SK-N-SH (cell line): ENCODE measurements at regions not wholly inside any gene's neighbourhood (a gene's known extent, or its start where the extent isn't known, plus 50 kb on each side); places are given as distances from the start of the nearest gene placed in this dataset.

Experiments used
- CTCF ChIA-PET: fragments of 300-600, 350-600 bp; formaldehyde crosslinking; extraction: SDS; loops from one replicate; lab custom pipeline; 2021; lab: Yijun Ruan, JAX
- POLR2A ChIA-PET: fragments of 350-600 bp; sonication (Branson Sonifier 250); formaldehyde crosslinking; extraction: SDS; loops from one replicate; lab custom pipeline; 2020; ENCODE audit warnings: antibody characterized with exemption, inconsistent platforms; lab: Yijun Ruan, JAX
- DNase-seq: peaks from one replicate; pipeline ENCODE4 v3.0.0; 2012
- H2AFZ ChIP-seq: fragments of 200-600 bp; sonication (generic); 2 replicates; pipeline ENCODE4 v1.8.1; 2016; ENCODE audit warnings: antibody characterized with exemption, mild to moderate bottlenecking, low read depth
- H3F3A ChIP-seq: fragments of 200-600 bp; sonication (generic); replicated peaks from 2 replicates; pipeline ENCODE3; 2016; ENCODE audit warnings: antibody characterized with exemption, mild to moderate bottlenecking; ENCODE audit not compliant: insufficient read depth
- H3K27ac ChIP-seq, 2 experiments: fragments of 200-500 bp in 1 of 2; fragments of 200-600 bp in 1 of 2; sonication (Bioruptor generic) in 1 of 2; sonication (generic), shearing (Covaris generic) in 1 of 2; 2 replicates each; pipeline versions ENCODE4 v1.5.1 to v1.6.1; 2014 to 2016; ENCODE audit warnings: low read depth in 2 of 2, inconsistent platforms in 1 of 2, low read length in 1 of 2, mild to moderate bottlenecking in 1 of 2, mixed read lengths in 1 of 2
- H3K27me3 ChIP-seq: fragments of 200-600 bp; sonication (generic), shearing (Covaris generic); 2 replicates; pipeline ENCODE4 v1.6.1; 2016; ENCODE audit warnings: mixed run types; ENCODE audit not compliant: insufficient read depth
- H3K36me3 ChIP-seq, 2 experiments: fragments of 200-500 bp in 1 of 2; fragments of 200-600 bp in 1 of 2; sonication (Bioruptor generic) in 1 of 2; sonication (generic) in 1 of 2; replicated peaks in 1 of 2; 2 replicates each; pipeline versions ENCODE3 to v1.5.1; 2014 to 2016; ENCODE audit warnings: low read length in 1 of 2, mild to moderate bottlenecking in 1 of 2; ENCODE audit not compliant: insufficient read depth in 2 of 2, control insufficient read depth in 1 of 2
- H3K4me1 ChIP-seq, 2 experiments: fragments of 200-500 bp in 1 of 2; fragments of 200-600 bp in 1 of 2; sonication (Bioruptor generic) in 1 of 2; sonication (generic), shearing (Covaris generic) in 1 of 2; 2 replicates each; pipeline versions ENCODE4 v1.5.1 to v1.6.1; 2014 to 2016; ENCODE audit warnings: low read depth in 1 of 2, low read length in 1 of 2, mixed run types in 1 of 2; ENCODE audit not compliant: insufficient read depth in 2 of 2, control insufficient read depth in 1 of 2
- H3K4me2 ChIP-seq: fragments of 200-600 bp; sonication (generic), shearing (Covaris generic); 2 replicates; pipeline ENCODE4 v1.6.1; 2017; ENCODE audit warnings: mixed run types
- H3K4me3 ChIP-seq, 2 experiments: fragments of 200-500 bp in 1 of 2; fragments of 200-600 bp in 1 of 2; sonication (Bioruptor generic) in 1 of 2; sonication (generic), shearing (Covaris generic) in 1 of 2; 2 replicates each; pipeline versions ENCODE4 v1.5.1 to v1.8.1; 2014 to 2016; ENCODE audit warnings: low read depth in 2 of 2, inconsistent platforms in 1 of 2, low read length in 1 of 2, mild to moderate bottlenecking in 1 of 2, mixed read lengths in 1 of 2, moderate library complexity in 1 of 2
- H3K79me2 ChIP-seq: fragments of 200-600 bp; sonication (generic); 2 replicates; pipeline ENCODE4 v1.8.1; 2017; ENCODE audit warnings: mild to moderate bottlenecking; ENCODE audit not compliant: insufficient read depth
- H3K9ac ChIP-seq: fragments of 200-600 bp; sonication (generic); 2 replicates; pipeline ENCODE4 v1.6.1; 2017; ENCODE audit warnings: mixed run types
- H3K9me2 ChIP-seq: fragments of 200-600 bp; sonication (generic); 2 replicates; pipeline ENCODE4 v1.6.1; 2017; ENCODE audit warnings: mixed run types
- H3K9me3 ChIP-seq: fragments of 200-600 bp; sonication (generic); 2 replicates; pipeline ENCODE4 v1.6.1; 2017; ENCODE audit warnings: mixed run types, mild to moderate bottlenecking, moderate library complexity
- H4K20me1 ChIP-seq: fragments of 200-600 bp; sonication (generic); 2 replicates; pipeline ENCODE4 v1.6.1; 2017; ENCODE audit warnings: mild to moderate bottlenecking, mixed run types; ENCODE audit not compliant: insufficient read depth
- ELF1 ChIP-seq: IDR thresholded peaks from 2 replicates; pipeline ENCODE4 v1.4.0; 2012
- EZH2phosphoT487 ChIP-seq: fragments of 200-600 bp; sonication (generic); IDR thresholded peaks from 2 replicates; pipeline ENCODE4 v1.6.1; 2017; ENCODE audit warnings: low read depth, mixed run types, mild to moderate bottlenecking, antibody characterized with exemption, moderate library complexity, borderline replicate concordance
- FOXM1 ChIP-seq: IDR thresholded peaks from 2 replicates; pipeline ENCODE4 v1.4.0; 2012; ENCODE audit warnings: low read depth, mild to moderate bottlenecking
- JUND ChIP-seq: IDR thresholded peaks from 2 replicates; pipeline ENCODE4 v1.4.0; 2012
- MXI1 ChIP-seq: IDR thresholded peaks from 2 replicates; pipeline ENCODE4 v1.6.1; 2012; ENCODE audit warnings: mild to moderate bottlenecking, low read depth, low read length, improper control_type of control experiment
- RAD21 ChIP-seq: IDR thresholded peaks from 2 replicates; pipeline ENCODE4 v1.6.1; 2012; ENCODE audit warnings: mild to moderate bottlenecking, low read length
- RCOR1 ChIP-seq: fragments of 150-350 bp; IDR thresholded peaks from 2 replicates; pipeline ENCODE4 v1.6.1; 2017; ENCODE audit warnings: antibody characterized with exemption, low read length
- REST ChIP-seq: IDR thresholded peaks from 2 replicates; pipeline ENCODE4 v1.6.1; 2012; ENCODE audit warnings: mild to moderate bottlenecking, low read depth, low read length, moderate library complexity
- TCF12 ChIP-seq: IDR thresholded peaks from 2 replicates; pipeline ENCODE4 v1.4.0; 2012
- TEAD4 ChIP-seq: IDR thresholded peaks from 2 replicates; pipeline ENCODE4 v1.4.0; 2012; ENCODE audit warnings: mild to moderate bottlenecking, borderline replicate concordance; ENCODE audit not compliant: insufficient read depth
- ZBTB33 ChIP-seq: IDR thresholded peaks from 2 replicates; pipeline ENCODE4 v1.4.0; 2012; ENCODE audit warnings: low read depth, borderline replicate concordance
- WGBS: methylation state at CpG from one replicate; pipeline ENCODE4 v1.1.6; 2017; ENCODE audit warnings: low lambda C conversion rate; 5-methylcytosine and 5-hydroxymethylcytosine counted together
- TF ChIP-seq, protein P1 (sequence below): fragments of 150-350 bp; IDR thresholded peaks from 2 replicates; pipeline ENCODE4 v1.6.1; 2017; ENCODE audit warnings: antibody characterized with exemption, low read length, low read depth, borderline replicate concordance
- TF ChIP-seq, protein P2 (sequence below): fragments of 200-600 bp; sonication (generic); IDR thresholded peaks from 2 replicates; pipeline ENCODE4 v1.6.1; 2017; ENCODE audit warnings: antibody characterized with exemption, mild to moderate bottlenecking, moderate library complexity

DNA sequence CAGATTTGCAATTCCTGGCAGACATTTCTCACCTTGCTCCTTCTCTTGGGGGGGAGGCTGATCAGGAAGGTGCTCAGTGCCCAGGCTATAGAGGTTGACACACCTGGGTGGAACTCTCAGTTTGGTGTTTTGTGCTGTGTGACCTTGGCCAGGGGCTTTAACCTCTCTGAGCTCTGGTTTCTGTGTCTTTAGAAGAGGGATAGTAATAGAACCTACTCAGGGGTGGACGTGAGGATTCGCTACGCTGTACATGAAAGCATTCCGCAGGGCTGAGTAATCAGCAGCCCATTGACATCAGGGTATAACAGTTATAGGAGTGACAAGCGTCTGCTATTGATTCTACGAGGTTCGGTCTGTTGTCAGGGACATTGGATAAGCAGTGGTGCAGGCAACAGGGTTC is 98.1 kb downstream of the PHETA1 start:
- Histone ChIP-seq H3K79me2 (no peaks in the 10 kb centered on the region), H3K9me3 (no peaks in the 10 kb centered on the region), H3K9me2 (no peaks in the 10 kb centered on the region), H4K20me1 (no peaks in the 10 kb centered on the region), H2AFZ (no peak overlapping the region), H3F3A (no peaks in the 10 kb centered on the region), H3K36me3 (no peaks in the 10 kb centered on the region), H3K27ac (no peak overlapping the region), H3K4me3 (no peak overlapping the region), H3K4me1 (peaks cover 0 to 16% of the 10 kb centered on the region in 2 experiments; a peak in 2 of 4 replicates), H3K27me3 (no peaks in the 10 kb centered on the region; the same call in 1 of the 2 replicates), H3K9ac (no peak overlapping the region), H3K4me2 (no peak overlapping the region)
- no peak for TF ChIP-seq REST
- no peak for TF ChIP-seq RCOR1
- TF ChIP-seq ZBTB33 = no peak
- no peak for TF ChIP-seq ELF1
- TF ChIP-seq FOXM1 = no peak
- TF ChIP-seq EZH2phosphoT487 = no peak
- no peak for TF ChIP-seq TCF12
- TF ChIP-seq MXI1 = no peak
- DNase-seq = no peak
- ChIA-PET CTCF (interaction anchor here (1.1 to 3.2 kb wide), 6 partner anchors 9 to 246 kb away, joined by 3 to 11 read pairs (median 6); no protein-coding TSS in a partner anchor), POLR2A (no interaction called here)
- 65% methylated on average over 7 of the region's 7 CpGs for WGBS

DNA sequence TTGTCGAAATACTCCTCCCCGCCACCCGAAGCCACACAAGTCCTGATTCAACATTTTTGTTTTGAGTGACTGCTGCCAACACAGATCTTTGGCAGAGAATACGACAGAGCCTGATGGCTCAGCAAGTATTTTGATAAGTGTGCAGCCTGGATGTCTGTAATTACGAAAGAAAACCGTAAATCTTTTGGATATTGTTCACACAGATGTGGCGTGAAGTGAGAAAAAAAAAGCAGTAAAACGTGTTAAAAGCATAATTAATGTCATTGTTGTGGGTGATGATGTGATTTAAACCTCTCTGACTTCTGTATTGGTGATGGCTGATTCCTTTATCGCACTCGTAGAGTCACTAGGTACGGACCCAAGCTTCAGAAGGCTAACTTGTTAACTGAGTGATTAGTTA is 98.7 kb downstream of the PHETA1 start:
- H3K4me2 ChIP-seq = no peak overlapping the region
- no peaks in the 10 kb centered on the region for H3K9me2 ChIP-seq
- H4K20me1 ChIP-seq = no peaks in the 10 kb centered on the region
- no peaks in the 10 kb centered on the region for H3K79me2 ChIP-seq
- no peak overlapping the region for H3K27ac ChIP-seq
- no peak overlapping the region for H3K4me3 ChIP-seq
- H2AFZ ChIP-seq = no peak overlapping the region
- H3K9me3 ChIP-seq = no peaks in the 10 kb centered on the region
- no peaks in the 10 kb centered on the region; the same call in 1 of the 2 replicates for H3K27me3 ChIP-seq
- POLR2A ChIA-PET = no interaction called here
- H3K36me3 ChIP-seq = no peaks in the 10 kb centered on the region
- TF ChIP-seq RAD21 = no peak
- TF ChIP-seq TEAD4 = no peak
- no peak for TF ChIP-seq EZH2phosphoT487
- TF ChIP-seq, protein P1, sequence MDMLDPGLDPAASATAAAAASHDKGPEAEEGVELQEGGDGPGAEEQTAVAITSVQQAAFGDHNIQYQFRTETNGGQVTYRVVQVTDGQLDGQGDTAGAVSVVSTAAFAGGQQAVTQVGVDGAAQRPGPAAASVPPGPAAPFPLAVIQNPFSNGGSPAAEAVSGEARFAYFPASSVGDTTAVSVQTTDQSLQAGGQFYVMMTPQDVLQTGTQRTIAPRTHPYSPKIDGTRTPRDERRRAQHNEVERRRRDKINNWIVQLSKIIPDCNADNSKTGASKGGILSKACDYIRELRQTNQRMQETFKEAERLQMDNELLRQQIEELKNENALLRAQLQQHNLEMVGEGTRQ = no peak
- TF ChIP-seq ELF1 = no peak
- TF ChIP-seq TCF12 = no peak
- TF ChIP-seq JUND = no peak
- TF ChIP-seq, protein P2, sequence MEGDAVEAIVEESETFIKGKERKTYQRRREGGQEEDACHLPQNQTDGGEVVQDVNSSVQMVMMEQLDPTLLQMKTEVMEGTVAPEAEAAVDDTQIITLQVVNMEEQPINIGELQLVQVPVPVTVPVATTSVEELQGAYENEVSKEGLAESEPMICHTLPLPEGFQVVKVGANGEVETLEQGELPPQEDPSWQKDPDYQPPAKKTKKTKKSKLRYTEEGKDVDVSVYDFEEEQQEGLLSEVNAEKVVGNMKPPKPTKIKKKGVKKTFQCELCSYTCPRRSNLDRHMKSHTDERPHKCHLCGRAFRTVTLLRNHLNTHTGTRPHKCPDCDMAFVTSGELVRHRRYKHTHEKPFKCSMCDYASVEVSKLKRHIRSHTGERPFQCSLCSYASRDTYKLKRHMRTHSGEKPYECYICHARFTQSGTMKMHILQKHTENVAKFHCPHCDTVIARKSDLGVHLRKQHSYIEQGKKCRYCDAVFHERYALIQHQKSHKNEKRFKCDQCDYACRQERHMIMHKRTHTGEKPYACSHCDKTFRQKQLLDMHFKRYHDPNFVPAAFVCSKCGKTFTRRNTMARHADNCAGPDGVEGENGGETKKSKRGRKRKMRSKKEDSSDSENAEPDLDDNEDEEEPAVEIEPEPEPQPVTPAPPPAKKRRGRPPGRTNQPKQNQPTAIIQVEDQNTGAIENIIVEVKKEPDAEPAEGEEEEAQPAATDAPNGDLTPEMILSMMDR = no peak
- TF ChIP-seq REST = no peak
- H3K9ac ChIP-seq = no peak overlapping the region
- no peak for DNase-seq
- CTCF ChIA-PET = interaction anchor here (0.9 to 2.8 kb wide), 6 partner anchors 8 to 245 kb away, joined by 3 to 11 read pairs (median 3); no protein-coding TSS in a partner anchor
- peaks cover 0 to 11% of the 10 kb centered on the region in 2 experiments; a peak in 2 of 4 replicates for H3K4me1 ChIP-seq
- H3F3A ChIP-seq = no peaks in the 10 kb centered on the region
- 53% methylated on average over 11 of the region's 11 CpGs for WGBS
